NCI-H460 (cell line): ENCODE measurements at regions not wholly inside any gene's neighbourhood (a gene's known extent, or its start where the extent isn't known, plus 50 kb on each side); places are given as distances from the start of the nearest gene placed in this dataset.
"Not testable (repeated sequence)": the region's sequence is repeated elsewhere in the genome, so short reads cannot be mapped to it uniquely, and the experiment has no call there.

ENCODE experiments used
- DNase-seq: peaks from one replicate; pipeline ENCODE4 v3.0.0-alpha.2; 2016; ENCODE audit warnings: low read depth; ENCODE audit errors: extremely low read depth

DNA sequence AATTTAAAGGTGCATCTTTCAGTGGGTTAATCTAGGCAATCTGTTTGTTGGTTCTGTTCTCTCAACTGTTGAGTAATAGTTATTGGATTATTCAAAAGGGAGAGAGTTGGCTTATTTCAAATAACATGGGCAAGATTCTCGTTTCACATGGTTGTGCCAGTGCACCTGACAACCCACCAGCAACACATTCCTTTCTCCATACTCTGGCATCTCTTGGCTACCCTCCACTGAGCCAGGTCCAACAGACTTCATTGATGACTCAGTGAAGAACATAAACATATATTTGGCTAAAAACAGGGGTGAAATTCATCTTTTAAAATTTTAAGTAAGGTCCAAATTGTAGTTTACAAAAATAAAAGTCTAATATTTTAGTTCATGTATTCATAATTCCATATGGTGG, 967.2 kb downstream of the RPA4 start:
- DNase-seq = no peak

DNA sequence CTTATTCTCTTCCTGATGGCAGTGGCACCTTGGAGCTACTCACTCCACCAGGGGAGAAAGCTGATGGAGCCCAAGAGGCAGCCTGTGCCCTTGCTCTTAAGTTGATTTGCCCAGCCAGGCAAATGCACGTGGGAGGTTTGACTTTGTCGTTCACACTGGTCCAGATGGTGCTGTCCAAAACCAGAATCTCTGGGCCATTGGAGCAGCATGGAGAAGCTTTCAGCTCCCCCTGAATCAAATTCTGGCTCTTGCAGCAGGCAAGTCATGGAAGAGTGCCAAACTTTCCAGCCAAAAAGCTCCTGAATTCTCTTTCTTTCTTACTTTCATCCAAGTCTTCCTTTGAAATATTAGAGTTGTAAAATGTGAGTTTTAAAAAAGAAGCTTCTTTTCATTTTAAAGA, 970.4 kb downstream of the RPA4 start:
- no peak for DNase-seq

DNA sequence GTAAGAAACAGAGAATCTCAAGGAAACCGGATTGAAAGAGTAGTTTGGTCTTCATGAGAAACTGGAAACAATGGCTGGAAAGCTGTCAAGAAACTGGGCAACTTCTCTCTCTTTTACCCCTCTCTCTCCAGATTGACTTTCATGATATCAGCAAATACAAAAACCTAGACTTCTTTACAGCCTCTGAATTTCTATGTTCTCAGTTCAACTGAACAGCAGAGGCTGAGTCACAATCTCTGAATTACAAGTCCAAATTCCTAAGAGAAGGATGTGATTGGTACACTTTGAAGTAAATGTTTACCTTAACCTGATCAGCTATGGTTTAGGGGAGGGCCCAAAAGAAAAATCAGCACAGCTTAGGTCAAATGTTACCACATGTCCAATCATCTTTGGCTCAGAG, 974.9 kb downstream of the RPA4 start:
- no peak for DNase-seq

DNA sequence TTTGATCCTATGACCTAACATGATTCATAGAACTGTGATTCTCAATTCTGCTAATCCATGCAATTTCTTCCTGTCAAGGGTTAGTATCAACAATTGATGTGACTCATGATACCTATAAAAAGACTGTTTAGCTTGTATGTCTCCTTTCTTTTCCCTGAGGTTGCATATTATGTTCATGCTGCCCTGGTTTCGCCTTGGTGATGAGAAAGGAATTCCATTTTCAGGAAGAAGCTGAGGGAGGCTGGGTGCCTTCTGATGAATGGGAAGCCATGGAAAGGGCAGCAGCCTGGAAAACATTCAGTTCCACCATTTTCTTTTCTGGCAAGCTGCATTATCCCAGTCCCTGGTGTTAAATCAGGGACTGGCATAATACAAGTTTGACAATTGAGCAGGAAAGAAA, 976.5 kb downstream of the RPA4 start:
- DNase-seq = no peak

DNA sequence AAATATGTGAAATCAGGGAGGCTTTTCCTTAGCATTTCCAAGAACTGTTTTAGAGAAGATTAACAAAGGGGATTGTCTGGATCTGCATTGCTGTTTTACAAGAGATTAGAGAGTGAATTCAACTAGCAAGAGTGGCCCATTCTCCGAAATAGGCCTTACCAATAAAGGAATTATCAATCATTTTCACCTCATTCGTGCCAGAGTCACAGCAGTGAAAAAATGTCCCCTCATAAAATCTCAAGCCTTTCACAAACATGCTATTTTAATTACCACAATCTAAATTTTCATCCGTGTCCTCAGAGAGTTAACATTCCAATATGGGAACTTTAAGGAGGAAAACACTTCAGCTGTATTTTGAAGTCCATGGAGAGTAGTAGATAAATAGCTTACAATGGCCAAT, 979.6 kb downstream of the RPA4 start:
- no peak for DNase-seq

DNA sequence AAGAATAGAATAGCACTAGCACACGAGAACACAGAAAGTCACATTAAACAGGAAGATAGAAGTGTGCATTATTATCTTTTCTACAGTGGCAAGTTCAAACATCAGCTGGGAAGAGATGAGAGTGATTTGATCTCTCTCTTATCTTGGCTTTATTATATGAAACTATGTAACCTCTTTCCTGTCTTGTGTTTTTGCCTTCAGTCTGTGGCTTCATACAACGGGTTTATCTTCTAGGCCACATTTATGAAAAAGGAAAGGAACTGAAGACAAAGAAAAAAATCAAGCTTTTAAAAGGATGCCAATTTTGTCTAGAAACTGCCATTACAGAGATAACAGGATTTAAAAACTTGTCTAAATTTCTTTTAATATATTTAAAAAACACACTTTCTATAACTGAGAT, 983.6 kb downstream of the RPA4 start:
- DNase-seq = no peak

DNA sequence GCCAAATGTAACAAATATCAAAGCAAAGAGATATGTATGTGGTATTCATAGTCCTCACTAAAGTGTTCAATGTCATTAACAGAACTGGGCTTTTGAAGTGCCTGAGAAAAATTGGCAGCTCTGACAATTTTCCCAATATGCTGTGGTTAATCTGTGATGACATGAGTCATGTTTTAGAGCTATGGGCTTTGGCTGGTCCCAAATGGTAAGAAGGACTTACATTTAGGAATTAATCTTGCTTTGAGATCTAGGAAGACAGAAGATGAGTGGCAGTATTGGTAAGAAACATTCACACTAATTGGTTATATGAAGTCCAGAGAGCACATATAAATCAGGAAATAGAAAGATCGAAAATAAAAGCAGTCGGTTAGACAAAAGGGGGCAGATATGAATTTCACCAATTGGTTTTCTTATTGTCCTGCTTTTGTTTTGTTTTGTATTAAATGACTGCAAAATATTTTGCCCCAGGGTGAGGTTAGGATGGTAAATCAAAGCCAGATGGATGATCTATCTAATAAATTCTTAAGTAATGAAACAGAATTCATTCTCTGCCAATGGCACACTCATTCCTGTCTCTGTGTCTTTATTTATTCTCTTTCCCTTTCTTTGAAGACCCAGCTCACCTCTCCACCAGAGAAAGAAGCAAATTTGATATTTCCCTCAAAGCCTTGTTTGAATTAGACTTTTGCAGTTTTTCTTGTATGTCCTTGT, 993.1 kb downstream of the RPA4 start:
- no peak for DNase-seq

DNA sequence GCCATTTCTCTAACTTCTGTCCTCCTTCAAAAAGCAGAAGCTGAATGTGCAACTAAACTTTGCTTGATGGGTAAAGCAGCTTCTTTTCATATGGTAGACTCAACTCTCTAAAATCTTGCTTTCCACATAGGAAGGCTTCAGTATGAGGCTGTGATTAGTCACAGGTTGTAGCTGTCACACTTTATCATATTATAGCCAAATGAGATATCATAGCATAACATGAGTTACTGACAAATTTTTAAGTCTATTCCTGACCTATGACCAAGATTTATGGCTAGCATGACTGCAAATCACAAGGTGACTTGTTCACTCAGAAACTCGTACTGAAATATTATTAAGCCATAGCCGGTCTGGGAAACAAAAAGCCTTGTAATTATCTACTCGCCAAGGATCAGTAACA, 998.6 kb downstream of the RPA4 start:
- DNase-seq = no peak

DNA sequence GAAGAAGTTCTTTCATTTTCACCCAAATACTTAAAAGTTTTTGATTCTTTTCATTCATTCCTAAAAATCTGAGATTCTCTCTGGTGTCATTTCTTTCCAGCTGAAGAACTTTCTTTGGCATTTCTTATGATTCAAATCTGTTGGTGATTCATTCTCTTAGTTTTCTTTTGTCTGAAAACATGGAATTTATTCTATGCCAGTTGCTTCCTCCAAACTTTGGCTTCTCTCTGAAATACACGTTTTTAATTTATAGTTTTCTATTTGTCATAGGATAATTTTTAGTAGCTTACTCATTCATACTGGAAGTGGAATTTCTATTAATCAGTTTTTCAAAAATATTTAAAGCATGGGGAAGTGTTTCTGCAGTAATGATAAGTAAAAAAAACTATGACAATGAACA, 1012.0 kb downstream of the RPA4 start:
- DNase-seq = no peak

DNA sequence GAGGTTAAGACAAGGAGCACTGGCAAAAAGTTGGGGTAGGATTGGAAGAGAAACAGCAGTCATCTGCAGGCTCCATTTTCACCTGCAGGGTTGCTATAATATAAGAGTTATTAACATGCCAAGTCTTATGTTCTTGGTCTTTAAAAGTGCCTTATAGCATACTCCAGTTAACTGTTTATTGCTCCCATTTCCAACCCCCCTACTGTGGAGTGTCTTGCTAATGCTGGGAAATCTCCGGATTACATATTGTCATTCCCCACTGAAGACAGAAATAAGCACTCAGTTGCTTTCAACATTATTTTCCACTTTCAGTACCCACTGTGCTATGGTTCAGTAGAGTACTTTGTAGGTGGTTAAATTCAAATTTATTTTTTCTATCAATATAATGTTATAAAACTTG, 1014.3 kb downstream of the RPA4 start:
- no peak for DNase-seq

DNA sequence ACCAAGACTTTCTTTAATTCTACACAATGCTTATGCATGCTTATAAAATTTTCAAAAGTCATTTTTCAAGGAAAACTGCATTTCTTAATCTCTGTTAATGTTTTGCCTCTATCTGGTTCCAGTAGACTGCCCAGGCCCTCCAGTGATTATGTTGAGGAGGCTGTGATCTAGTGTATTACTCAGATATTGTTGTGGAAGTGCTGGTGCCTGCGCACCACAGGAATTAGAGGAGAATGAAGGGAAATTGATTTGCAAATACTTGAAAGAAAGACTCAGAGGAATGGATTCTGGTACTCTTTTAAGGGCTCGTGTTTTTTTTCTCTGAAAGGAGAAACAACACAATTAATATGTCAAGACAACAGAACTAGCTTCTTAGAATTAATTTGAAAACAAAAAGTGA, 1015.1 kb downstream of the RPA4 start:
- no peak for DNase-seq

DNA sequence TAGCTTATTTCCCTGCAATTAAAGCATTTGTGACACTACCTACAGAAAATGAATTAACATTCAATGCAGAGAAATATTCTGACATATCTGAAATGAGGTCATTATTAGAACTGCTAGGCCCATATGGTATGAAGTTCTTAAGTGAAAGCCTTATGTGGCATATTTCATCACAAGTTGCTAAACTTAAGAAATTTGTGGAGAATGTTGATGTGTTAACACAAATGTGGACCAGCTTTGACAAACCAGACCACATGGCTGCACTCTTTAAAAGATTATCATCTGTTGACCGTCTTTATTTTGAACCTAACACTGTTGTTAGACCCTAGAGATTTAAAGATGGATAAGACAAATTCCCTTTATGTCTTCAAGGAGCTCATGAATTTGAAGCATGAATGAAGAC, 1024.1 kb downstream of the RPA4 start:
- no peak for DNase-seq

DNA sequence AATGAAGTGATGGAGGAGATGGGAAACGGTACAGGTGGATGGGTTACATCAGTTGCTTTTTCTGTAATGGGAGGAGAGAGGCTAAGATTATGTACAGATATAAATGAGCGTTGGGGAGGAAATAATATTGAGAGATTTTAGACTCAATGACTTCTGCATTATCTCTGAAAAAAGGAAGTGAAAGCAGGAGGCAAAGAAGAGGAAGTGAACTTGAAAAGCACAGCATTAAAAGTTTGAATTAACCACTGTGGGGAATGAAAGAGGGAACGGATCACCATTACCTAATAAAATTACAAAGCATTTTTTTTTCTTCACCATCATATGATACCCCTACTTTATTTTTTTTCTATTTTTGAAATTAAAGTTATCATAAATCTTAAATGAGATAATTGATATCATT, 1025.5 kb downstream of the RPA4 start:
- DNase-seq = no peak

DNA sequence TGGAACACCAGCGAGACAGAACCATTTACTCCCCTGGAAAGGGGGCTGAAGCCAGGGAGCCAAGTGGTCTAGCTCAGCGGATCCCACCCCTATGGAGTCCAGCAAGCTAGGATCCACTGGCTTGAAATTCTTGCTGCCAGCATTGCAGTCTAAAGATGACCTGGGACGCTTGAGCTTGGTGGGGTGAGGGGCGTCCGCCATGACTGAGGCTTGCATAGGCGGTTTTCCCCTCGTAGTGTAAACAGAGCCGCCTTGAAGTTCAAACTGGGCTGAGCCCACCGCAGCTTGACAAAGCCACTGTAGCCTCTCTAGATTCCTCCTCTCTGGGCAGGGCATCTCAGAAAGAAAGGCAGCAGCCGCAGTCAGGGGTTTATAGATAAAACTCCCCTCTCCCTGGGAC, 1031.7 kb downstream of the RPA4 start:
- not testable (repeated sequence) for DNase-seq

DNA sequence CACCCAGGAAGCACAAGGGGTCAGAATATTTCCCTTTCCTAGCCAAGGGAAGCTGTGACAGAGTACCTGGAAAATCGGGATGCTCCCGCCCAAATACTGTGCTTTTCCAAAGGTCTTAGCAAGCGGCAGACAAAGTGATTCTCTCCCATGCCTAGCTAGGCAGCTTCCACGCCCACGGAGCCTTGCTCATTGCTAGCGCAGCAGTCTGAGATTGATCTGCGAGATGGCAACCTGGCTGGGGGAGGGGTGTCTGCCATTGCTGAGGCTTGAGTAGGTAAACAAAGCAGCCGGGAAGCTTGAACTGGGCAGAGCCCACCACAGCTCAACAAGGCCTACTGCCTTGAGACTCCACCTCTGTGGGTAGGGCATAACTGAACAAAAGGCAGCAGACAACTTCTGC, 1037.5 kb downstream of the RPA4 start:
- not testable (repeated sequence) for DNase-seq

DNA sequence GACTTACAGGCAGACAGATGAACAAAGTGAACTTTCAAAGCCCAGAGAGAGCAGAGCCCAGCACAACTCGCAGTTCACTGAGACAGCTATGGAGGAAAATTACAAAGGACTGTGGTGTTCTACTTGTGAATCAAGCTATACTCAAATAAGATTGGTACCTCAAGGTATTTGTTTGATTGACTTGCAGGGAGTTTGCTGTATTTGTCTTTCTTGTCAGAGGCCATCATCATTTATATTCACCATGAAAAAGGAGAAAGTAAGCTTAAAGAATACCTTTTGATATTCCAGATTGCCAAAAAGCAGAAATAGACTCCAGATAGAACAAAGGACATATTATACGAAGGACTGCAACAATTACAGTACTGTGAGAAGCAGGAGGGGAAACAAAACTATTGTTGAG, 1047.9 kb downstream of the RPA4 start:
- no peak for DNase-seq

DNA sequence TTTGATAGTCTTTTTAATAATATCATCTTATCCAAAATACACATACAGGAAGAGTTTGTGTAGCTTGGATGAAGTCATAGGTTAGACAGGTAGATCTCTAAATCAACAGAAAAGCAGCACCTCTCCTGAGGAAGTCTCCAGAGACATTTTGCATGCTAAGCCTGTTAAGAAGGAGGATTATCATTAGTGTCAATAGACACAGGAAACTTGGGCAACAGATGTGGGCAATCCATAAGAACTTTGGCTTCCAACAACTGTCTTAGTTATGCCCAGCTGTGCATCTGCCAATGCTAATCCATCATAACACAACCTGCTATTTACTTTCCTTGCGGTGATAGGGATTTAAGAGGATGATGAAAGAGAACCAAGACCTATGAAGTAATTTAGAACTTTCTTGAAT, 1052.6 kb downstream of the RPA4 start:
- no peak for DNase-seq

DNA sequence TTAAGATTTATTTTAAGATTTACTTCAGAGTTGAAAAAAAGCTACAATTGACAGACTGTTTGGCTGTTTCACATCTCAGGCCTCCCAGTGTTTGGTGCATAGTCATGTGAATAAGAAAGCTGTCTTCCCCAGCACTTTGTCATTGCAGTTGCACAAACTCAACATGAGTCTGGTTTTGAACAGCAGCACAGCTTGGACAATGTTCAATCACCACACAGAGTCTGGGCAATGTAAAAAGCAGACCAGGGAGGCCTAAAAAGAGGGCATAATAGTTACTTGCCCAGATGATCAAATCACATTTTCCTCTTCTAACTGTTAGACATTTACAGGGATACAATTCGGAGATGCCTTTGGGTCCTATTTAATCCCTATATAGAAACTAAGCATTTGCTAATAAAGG, 1055.0 kb downstream of the RPA4 start:
- DNase-seq = no peak

DNA sequence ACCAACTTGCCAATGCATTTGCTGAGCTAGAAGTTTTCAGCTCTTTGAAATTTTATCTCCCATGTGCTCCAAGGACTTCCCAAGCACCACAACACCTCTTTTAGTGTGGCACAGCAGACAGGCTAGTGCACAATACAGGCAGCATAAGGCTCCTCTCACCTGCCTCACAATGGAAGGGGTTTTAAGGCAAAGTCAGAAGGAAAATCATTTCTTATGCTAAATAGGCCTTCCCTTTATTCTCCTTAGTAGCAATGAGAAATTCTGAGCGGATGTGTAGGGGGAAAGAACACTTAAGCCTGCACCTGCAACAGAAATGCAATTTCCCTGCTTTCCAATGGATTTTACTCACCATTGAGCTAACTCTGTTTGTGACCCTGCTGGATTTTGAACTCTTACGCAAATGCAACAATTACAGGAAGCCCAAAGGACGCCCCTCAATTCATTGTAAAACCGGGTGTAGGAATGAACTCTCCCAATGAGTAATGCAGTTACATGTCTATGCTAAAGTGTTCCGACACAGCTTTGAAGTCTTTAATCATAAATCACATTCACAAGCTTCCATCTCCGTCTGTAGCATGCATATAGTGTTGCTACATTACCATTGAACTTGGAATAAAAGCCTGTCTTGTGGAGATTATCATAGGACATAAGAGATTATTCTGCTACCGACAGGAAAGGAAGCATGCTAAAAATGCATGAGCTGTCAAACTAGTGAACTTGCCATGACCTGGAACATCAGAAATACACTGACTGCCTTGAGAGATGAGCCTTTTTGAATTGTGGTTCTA, 1084.9 kb downstream of the RPA4 start:
- DNase-seq = no peak

DNA sequence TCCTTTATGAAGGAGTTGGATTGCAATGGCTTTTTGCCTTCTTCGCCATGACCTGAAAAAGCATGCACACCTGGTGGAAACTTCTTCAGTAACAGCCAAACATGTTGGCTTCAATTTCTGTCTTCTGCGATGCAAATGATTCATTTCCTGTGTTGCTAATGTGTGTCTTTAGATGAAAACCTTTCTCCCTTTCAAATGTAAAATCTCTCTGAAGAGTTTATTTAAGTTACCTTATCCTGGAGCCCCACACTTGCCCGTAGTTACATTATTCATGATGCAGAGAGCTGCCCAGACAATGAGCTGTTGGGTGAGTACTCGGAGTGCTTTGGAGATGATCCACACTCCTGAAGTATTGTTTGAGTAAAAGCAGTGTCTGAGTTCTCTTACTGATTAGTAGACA, 1100.9 kb downstream of the RPA4 start:
- no peak for DNase-seq

DNA sequence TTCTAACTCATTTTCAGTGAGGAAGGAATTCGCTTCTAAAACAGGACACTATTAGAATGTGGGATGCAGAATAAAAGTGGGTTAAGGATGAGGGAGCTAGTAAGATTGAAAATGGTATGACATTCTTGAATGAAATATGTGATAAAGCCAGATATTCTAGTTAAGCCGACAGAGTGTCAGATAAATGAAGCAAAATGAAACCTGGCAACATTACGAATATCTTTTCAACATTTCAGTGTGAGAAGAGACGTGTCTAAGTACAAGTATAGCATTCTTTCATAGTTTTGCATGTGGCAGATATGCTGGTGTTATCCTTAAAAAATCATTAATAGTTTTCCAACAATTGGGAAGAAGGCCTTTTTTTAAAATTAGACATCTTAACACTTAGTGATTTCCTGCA, 1101.4 kb downstream of the RPA4 start:
- no peak for DNase-seq

DNA sequence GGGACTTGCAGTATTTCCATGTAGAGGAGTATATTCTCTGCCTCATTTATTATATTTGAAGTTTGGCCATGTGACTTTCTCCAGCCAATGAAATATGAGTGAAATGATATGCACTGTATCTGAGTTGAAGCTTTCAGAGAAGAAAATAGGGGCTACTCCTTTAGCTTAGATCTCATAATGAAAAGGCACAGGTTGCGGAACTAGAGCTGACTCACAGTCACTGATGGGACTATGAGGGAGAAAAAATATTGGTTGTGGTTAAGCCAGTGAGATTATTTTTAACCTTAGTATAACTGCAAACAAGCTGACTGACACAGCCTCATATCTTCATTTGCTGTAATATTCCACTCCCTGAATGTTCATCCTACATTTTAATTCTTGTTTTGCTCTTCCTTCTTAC, 1104.3 kb downstream of the RPA4 start:
- no peak for DNase-seq

DNA sequence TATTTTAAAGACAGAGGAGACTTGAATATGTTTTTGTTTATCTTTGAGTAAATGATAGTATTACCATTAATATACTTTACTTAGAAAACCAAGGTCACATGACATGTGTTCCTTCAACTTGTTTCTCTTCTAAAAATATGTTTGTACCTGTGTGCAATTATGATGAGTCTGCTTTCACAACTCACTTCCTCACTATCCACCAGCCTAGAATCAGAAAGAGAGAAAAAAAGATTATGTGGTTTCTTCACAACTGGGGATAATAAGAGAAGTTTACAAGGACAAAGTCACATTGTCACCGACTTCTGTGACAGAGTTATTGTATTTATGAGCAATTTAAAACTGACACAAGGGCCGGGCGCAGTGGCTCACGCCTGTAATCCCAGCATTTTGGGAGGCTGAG, 1112.1 kb downstream of the RPA4 start:
- DNase-seq = no peak
